Muscle of leg (tissue), 3 donors: ENCODE measurements at regions not wholly inside any gene's neighbourhood (a gene's known extent, or its start where the extent isn't known, plus 50 kb on each side); places are given as distances from the start of the nearest gene placed in this dataset.
"Not testable (repeated sequence)": the region's sequence is repeated elsewhere in the genome, so short reads cannot be mapped to it uniquely, and the experiment has no call there.

Source experiments
- DNase-seq: peaks from one replicate; pipeline ENCODE4 v3.0.0; 2013
- H3K27ac ChIP-seq: one replicate; pipeline ENCODE4 v1.5.1; 2013; ENCODE audit warnings: mild to moderate bottlenecking, low read length, control low read depth
- H3K27me3 ChIP-seq: one replicate; pipeline ENCODE4 v1.6.1; 2013; ENCODE audit warnings: low read length; ENCODE audit not compliant: control insufficient read depth, insufficient read depth
- H3K36me3 ChIP-seq: one replicate; pipeline ENCODE4 v1.6.1; 2013; ENCODE audit warnings: low read length; ENCODE audit not compliant: control insufficient read depth, insufficient read depth
- H3K4me1 ChIP-seq: one replicate; pipeline ENCODE4 v1.6.1; 2013; ENCODE audit warnings: low read length; ENCODE audit not compliant: control insufficient read depth, insufficient read depth
- H3K4me3 ChIP-seq: one replicate; pipeline ENCODE4 v1.5.1; 2013; ENCODE audit warnings: low read length, control low read depth
- H3K9me3 ChIP-seq: replicated peaks from 2 replicates; pipeline ENCODE4 v1.6.1; 2013; ENCODE audit warnings: low read depth, low read length; ENCODE audit not compliant: control insufficient read depth
- WGBS: methylation state at CpG from one replicate; pipeline ENCODE4 v1.1.5; 2013; ENCODE audit warnings: missing lambda C conversion rate; ENCODE audit not compliant: insufficient coverage; 5-methylcytosine and 5-hydroxymethylcytosine counted together

- H3K27me3 ChIP-seq, result no peaks in the 10 kb centered on the region
- DNase-seq, result peak; percentile 15
- H3K27ac ChIP-seq, result no peak overlapping the region
- no peaks in the 10 kb centered on the region for H3K9me3 ChIP-seq
- no peaks in the 10 kb centered on the region for H3K36me3 ChIP-seq
- no peaks in the 10 kb centered on the region for H3K4me1 ChIP-seq
- no peak overlapping the region for H3K4me3 ChIP-seq
- 70% methylated on average over 5 of the region's 5 CpGs for WGBS
Measured at GRCh38 chr6:99143108-99143861, 195.5 kb upstream of the FBXL4 start.

GRCh38 chr6:99141906-99142305 is 194.2 kb upstream of the FBXL4 start:
- H3K4me3 ChIP-seq, DNase-seq, H3K27ac ChIP-seq, H3K9me3 ChIP-seq, H3K36me3 ChIP-seq, H3K4me1 ChIP-seq, H3K27me3 ChIP-seq: not testable (repeated sequence)
- WGBS, result 88% methylated on average over 2 of the region's 29 CpGs

- no peaks in the 10 kb centered on the region for H3K36me3 ChIP-seq
- WGBS, result no CpG with 5 or more reads among the region's 1 CpG
- H3K4me3 ChIP-seq, result no peak overlapping the region
- no peak overlapping the region for H3K27ac ChIP-seq
- no peaks in the 10 kb centered on the region for H3K9me3 ChIP-seq
- H3K4me1 ChIP-seq, result no peaks in the 10 kb centered on the region
- DNase-seq, result no peak
- H3K27me3 ChIP-seq, result peaks cover 2% of the 10 kb centered on the region
Measured at GRCh38 chr6:99138445-99138844, 190.7 kb upstream of the FBXL4 start.

- WGBS, result 57% methylated on average over 1 of the region's 3 CpGs
- no peak overlapping the region for H3K4me3 ChIP-seq
Measured at GRCh38 chr6:99137314-99137713, 189.6 kb upstream of the FBXL4 start.

GRCh38 chr6:99136488-99136887 is 188.7 kb upstream of the FBXL4 start:
- Histone ChIP-seq H3K36me3 (no peaks in the 10 kb centered on the region), H3K27me3 (peaks cover 2% of the 10 kb centered on the region), H3K4me1 (peaks cover 1% of the 10 kb centered on the region), H3K4me3 (no peak overlapping the region), H3K9me3 (no peaks in the 10 kb centered on the region), H3K27ac (no peak overlapping the region)
- no peak for DNase-seq
- WGBS, result no CpG with 5 or more reads among the region's 3 CpGs

More at GRCh38 chr6:99137314-99137713, 189.6 kb upstream of the FBXL4 start:
- DNase-seq, result no peak
- Histone ChIP-seq H3K36me3 (no peaks in the 10 kb centered on the region), H3K27me3 (peaks cover 2% of the 10 kb centered on the region), H3K4me1 (no peaks in the 10 kb centered on the region), H3K9me3 (no peaks in the 10 kb centered on the region), H3K27ac (no peak overlapping the region)

- no peaks in the 10 kb centered on the region for H3K9me3 ChIP-seq
- DNase-seq, result no peak
- peaks cover 4% of the 10 kb centered on the region for H3K4me1 ChIP-seq
- H3K27me3 ChIP-seq, result peaks cover 2% of the 10 kb centered on the region
- H3K36me3 ChIP-seq, result no peaks in the 10 kb centered on the region
- no peak overlapping the region for H3K4me3 ChIP-seq
- WGBS, result no CpG with 5 or more reads among the region's 4 CpGs
- H3K27ac ChIP-seq, result no peak overlapping the region
Measured at GRCh38 chr6:99132026-99132635, 184.4 kb upstream of the FBXL4 start.

GRCh38 chr6:99130897-99131873 is 183.4 kb upstream of the FBXL4 start:
- no peaks in the 10 kb centered on the region for H3K27me3 ChIP-seq
- H3K4me1 ChIP-seq, result peaks cover 4% of the 10 kb centered on the region
- no peaks in the 10 kb centered on the region for H3K36me3 ChIP-seq
- peak; percentile 18 for DNase-seq
- H3K9me3 ChIP-seq, result no peaks in the 10 kb centered on the region
- 14% methylated on average over 8 of the region's 15 CpGs for WGBS
- H3K27ac ChIP-seq, result no peak overlapping the region
- no peak overlapping the region for H3K4me3 ChIP-seq

GRCh38 chr6:99129835-99130234 is 182.1 kb upstream of the FBXL4 start:
- Histone ChIP-seq H3K36me3 (no peaks in the 10 kb centered on the region), H3K9me3 (no peaks in the 10 kb centered on the region), H3K4me1 (peaks cover 4% of the 10 kb centered on the region), H3K27ac (no peak overlapping the region), H3K27me3 (no peaks in the 10 kb centered on the region), H3K4me3 (no peak overlapping the region)
- WGBS, result no CpG with 5 or more reads among the region's 2 CpGs
- no peak for DNase-seq

- Histone ChIP-seq H3K4me3 (no peak overlapping the region), H3K9me3 (no peaks in the 10 kb centered on the region), H3K27ac (no peak overlapping the region), H3K27me3 (no peaks in the 10 kb centered on the region), H3K36me3 (no peaks in the 10 kb centered on the region), H3K4me1 (no peaks in the 10 kb centered on the region)
- WGBS, result no CpG with 5 or more reads among the region's 3 CpGs
- no peak for DNase-seq
Measured at GRCh38 chr6:99121748-99122147, 174.0 kb upstream of the FBXL4 start.

GRCh38 chr6:99120641-99121040 is 172.9 kb upstream of the FBXL4 start:
- Histone ChIP-seq H3K27ac (no peak overlapping the region), H3K4me3 (no peak overlapping the region), H3K27me3 (no peaks in the 10 kb centered on the region), H3K4me1 (no peaks in the 10 kb centered on the region), H3K36me3 (no peaks in the 10 kb centered on the region), H3K9me3 (no peaks in the 10 kb centered on the region)
- DNase-seq, result no peak
- 60% methylated on average over 1 of the region's 3 CpGs for WGBS
